Neural cell (in vitro differentiated cells): ENCODE measurements at regions not wholly inside any gene's neighbourhood (a gene's known extent, or its start where the extent isn't known, plus 50 kb on each side); places are given as distances from the start of the nearest gene placed in this dataset.

Experiments used
- H2AFZ ChIP-seq: fragments of 200-600, 300-800 bp; sonication (generic), shearing (Covaris generic); 2 replicates; pipeline ENCODE4 v1.6.0; 2014; ENCODE audit warnings: low read depth, mild to moderate bottlenecking, antibody characterized with exemption, low read length, moderate library complexity
- H3F3A ChIP-seq: fragments of 200-600 bp; shearing (Covaris generic); 2 replicates; pipeline ENCODE4 v1.6.1; 2016; ENCODE audit warnings: mild to moderate bottlenecking, moderate library complexity, mixed read lengths, antibody characterized with exemption, low read length; ENCODE audit not compliant: insufficient read depth, poor library complexity, severe bottlenecking
- H3K27ac ChIP-seq: fragments of 200-600, 300-800 bp; sonication (generic), shearing (Covaris generic); 2 replicates; pipeline ENCODE4 v1.5.1; 2014; ENCODE audit warnings: mild to moderate bottlenecking, low read length, moderate library complexity
- H3K27me3 ChIP-seq: fragments of 300-800, 200-600 bp; sonication (generic), shearing (Covaris generic); 2 replicates; pipeline ENCODE4 v1.6.0; 2014; ENCODE audit warnings: mild to moderate bottlenecking, low read depth, low read length, moderate library complexity; ENCODE audit not compliant: insufficient read depth
- H3K36me3 ChIP-seq: fragments of 300-800, 200-600 bp; sonication (generic), shearing (Covaris generic); 2 replicates; pipeline ENCODE4 v1.5.1; 2014; ENCODE audit warnings: mild to moderate bottlenecking, antibody characterized with exemption, low read length, moderate library complexity; ENCODE audit not compliant: insufficient read depth
- H3K4me2 ChIP-seq: fragments of 300-800, 200-600 bp; sonication (generic), shearing (Covaris generic); 2 replicates; pipeline ENCODE4 v1.6.0; 2014; ENCODE audit warnings: mild to moderate bottlenecking, low read length
- H3K4me3 ChIP-seq: fragments of 300-800, 200-600 bp; sonication (generic), shearing (Covaris generic); 2 replicates; pipeline ENCODE4 v1.5.1; 2014; ENCODE audit warnings: mild to moderate bottlenecking, low read length, moderate library complexity
- H3K79me2 ChIP-seq: fragments of 200-600 bp; shearing (Covaris generic); replicated peaks from 2 replicates; pipeline ENCODE4 v1.6.0; 2014; ENCODE audit warnings: mild to moderate bottlenecking, low read length, moderate library complexity; ENCODE audit not compliant: insufficient read depth
- H3K9ac ChIP-seq: fragments of 300-800, 200-600 bp; sonication (generic), shearing (Covaris generic); 2 replicates; pipeline ENCODE4 v1.6.1; 2016; ENCODE audit warnings: mild to moderate bottlenecking, low read length, mixed read lengths
- H3K9me2 ChIP-seq: fragments of 200-600 bp; shearing (Covaris generic); 2 replicates; pipeline ENCODE4 v1.6.1; 2016; ENCODE audit warnings: mild to moderate bottlenecking, low read length, mixed read lengths; ENCODE audit not compliant: insufficient read depth
- H3K9me3 ChIP-seq: fragments of 200-600, 300-800 bp; sonication (generic), shearing (Covaris generic); 2 replicates; pipeline ENCODE4 v1.6.1; 2016; ENCODE audit warnings: mild to moderate bottlenecking, mixed run types, low read length, moderate library complexity, mixed read lengths
- H4K20me1 ChIP-seq: fragments of 200-600 bp; shearing (Covaris generic); 2 replicates; pipeline ENCODE4 v1.6.1; 2016; ENCODE audit warnings: mild to moderate bottlenecking, mixed run types; ENCODE audit not compliant: insufficient read depth
- CTCF ChIP-seq: fragments of 450-650 bp; IDR thresholded peaks from 2 replicates; pipeline ENCODE4 v1.5.1; 2014; ENCODE audit warnings: antibody characterized with exemption, mild to moderate bottlenecking, moderate library complexity; ENCODE audit not compliant: poor library complexity, severe bottlenecking
- EP300 ChIP-seq: fragments of 450-650 bp; conservative IDR thresholded peaks from 2 replicates; pipeline ENCODE4 v1.6.1; 2014; ENCODE audit warnings: antibody characterized with exemption, mild to moderate bottlenecking, moderate library complexity; ENCODE audit not compliant: poor library complexity, severe bottlenecking
- EZH2 ChIP-seq: fragments of 200-600, 300-800 bp; shearing (Covaris generic), sonication (generic); IDR thresholded peaks from 2 replicates; pipeline ENCODE4 v1.6.1; 2014; ENCODE audit warnings: antibody characterized with exemption, low read length, borderline replicate concordance, mild to moderate bottlenecking; ENCODE audit not compliant: insufficient read depth, poor library complexity, severe bottlenecking
- MXI1 ChIP-seq: fragments of 450-650 bp; conservative IDR thresholded peaks from 2 replicates; pipeline ENCODE4 v1.6.1; 2014; ENCODE audit warnings: antibody characterized with exemption, mild to moderate bottlenecking; ENCODE audit not compliant: poor library complexity, severe bottlenecking
- POLR2AphosphoS5 ChIP-seq: IDR thresholded peaks from 2 replicates; pipeline ENCODE4 v1.6.1; 2012
- RAD21 ChIP-seq: fragments of 450-650 bp; conservative IDR thresholded peaks from 2 replicates; pipeline ENCODE4 v1.6.1; 2014; ENCODE audit warnings: antibody characterized with exemption, mild to moderate bottlenecking, moderate library complexity
- REST ChIP-seq: IDR thresholded peaks from 2 replicates; pipeline ENCODE4 v1.6.1; 2012; ENCODE audit warnings: borderline replicate concordance
- SMC3 ChIP-seq: fragments of 450-650 bp; conservative IDR thresholded peaks from 2 replicates; pipeline ENCODE4 v1.6.1; 2014; ENCODE audit warnings: antibody characterized with exemption, mild to moderate bottlenecking, moderate library complexity; ENCODE audit not compliant: poor library complexity
- TAF1 ChIP-seq: IDR thresholded peaks from 2 replicates; pipeline ENCODE4 v1.6.1; 2012; ENCODE audit warnings: low read depth

- no peak overlapping the region for H2AFZ ChIP-seq
- no peak overlapping the region for H3K9ac ChIP-seq
- no peaks in the 10 kb centered on the region for H3K9me3 ChIP-seq
- no peaks in the 10 kb centered on the region for H3K36me3 ChIP-seq
- no peaks in the 10 kb centered on the region for H3K79me2 ChIP-seq
- no peaks in the 10 kb centered on the region for H3F3A ChIP-seq
- no peak for TF ChIP-seq CTCF
- TF ChIP-seq RAD21: no peak
- TF ChIP-seq EP300: no peak
- no peak for TF ChIP-seq MXI1
- TF ChIP-seq TAF1: no peak
- no peak for TF ChIP-seq EZH2
- no peak overlapping the region for H3K4me3 ChIP-seq
- no peak overlapping the region for H3K27ac ChIP-seq
- H4K20me1 ChIP-seq: no peaks in the 10 kb centered on the region
- H3K4me2 ChIP-seq: no peak overlapping the region
- H3K9me2 ChIP-seq: no peaks in the 10 kb centered on the region
- H3K27me3 ChIP-seq: no peaks in the 10 kb centered on the region
Observed at GRCh38 chr4:89539374-89539773, 231.8 kb upstream of the GPRIN3 start.

GRCh38 chr4:89538886-89539285, 231.3 kb upstream of the GPRIN3 start:
- no peak overlapping the region for H3K4me3 ChIP-seq
- no peak overlapping the region for H3K9ac ChIP-seq
- H3K9me3 ChIP-seq: no peaks in the 10 kb centered on the region
- H3F3A ChIP-seq: no peaks in the 10 kb centered on the region
- no peaks in the 10 kb centered on the region for H4K20me1 ChIP-seq
- H3K36me3 ChIP-seq: no peaks in the 10 kb centered on the region
- H3K27ac ChIP-seq: no peak overlapping the region
- no peak overlapping the region for H3K4me2 ChIP-seq
- TF ChIP-seq EZH2 (no peak), MXI1 (no peak), POLR2AphosphoS5 (no peak), SMC3 (no peak), REST (no peak), EP300 (no peak), RAD21 (no peak), TAF1 (no peak), CTCF (no peak)
- H3K9me2 ChIP-seq: no peaks in the 10 kb centered on the region
- no peak overlapping the region for H2AFZ ChIP-seq
- H3K27me3 ChIP-seq: no peaks in the 10 kb centered on the region
- H3K79me2 ChIP-seq: no peaks in the 10 kb centered on the region
